HG03175 (cell line): ENCODE measurements at regions not wholly inside any gene's neighbourhood (a gene's known extent, or its start where the extent isn't known, plus 50 kb on each side); places are given as distances from the start of the nearest gene placed in this dataset.
"Not testable (repeated sequence)": the region's sequence is repeated elsewhere in the genome, so short reads cannot be mapped to it uniquely, and the experiment has no call there.

Experiments used
- ATAC-seq: cut with Tn5 transposase; IDR thresholded peaks from one replicate; pipeline ENCODE4 v1.9.1; 2021; ENCODE audit warnings: mild to moderate bottlenecking, moderate library complexity; ENCODE audit not compliant: unreplicated experiment

GRCh38 chr22:22296047-22296446 is 51.5 kb downstream of the VPREB1 start:
- ATAC-seq: not testable (repeated sequence)

- not testable (repeated sequence) for ATAC-seq
Observed at GRCh38 chr22:22297159-22297793, 52.7 kb downstream of the VPREB1 start.

GRCh38 chr22:22297794-22298653 is 53.4 kb downstream of the VPREB1 start:
- peak; percentile 74 for ATAC-seq

- ATAC-seq: not testable (repeated sequence)
Observed at GRCh38 chr22:22298654-22299009, 54.0 kb downstream of the VPREB1 start.

- not testable (repeated sequence) for ATAC-seq
Observed at GRCh38 chr22:22300511-22300910, 55.9 kb downstream of the VPREB1 start.

GRCh38 chr22:22300946-22301345 is 56.4 kb downstream of the VPREB1 start:
- not testable (repeated sequence) for ATAC-seq

- no peak for ATAC-seq
Observed at GRCh38 chr22:22316589-22316988, 72.0 kb downstream of the VPREB1 start.

- no peak for ATAC-seq
Observed at GRCh38 chr22:22318723-22319465, 74.3 kb downstream of the VPREB1 start.

GRCh38 chr22:22321743-22322611 is 77.4 kb downstream of the VPREB1 start:
- ATAC-seq: peak; percentile 79

GRCh38 chr22:22322792-22323191 is 78.2 kb downstream of the VPREB1 start:
- ATAC-seq: no peak

GRCh38 chr22:22327723-22328122 is 83.1 kb downstream of the VPREB1 start:
- no peak for ATAC-seq

- ATAC-seq: no peak
Observed at GRCh38 chr22:22329792-22330191, 85.2 kb downstream of the VPREB1 start.

- not testable (repeated sequence) for ATAC-seq
Observed at GRCh38 chr22:22335640-22336039, 91.1 kb downstream of the VPREB1 start.

- not testable (repeated sequence) for ATAC-seq
Observed at GRCh38 chr22:22336333-22336732, 91.7 kb downstream of the VPREB1 start.

GRCh38 chr22:22338778-22339177 is 94.2 kb downstream of the VPREB1 start:
- not testable (repeated sequence) for ATAC-seq

- ATAC-seq: no peak
Observed at GRCh38 chr22:22341736-22342135, 97.2 kb downstream of the VPREB1 start.

- no peak for ATAC-seq
Observed at GRCh38 chr22:22342697-22343580, 98.4 kb downstream of the VPREB1 start.

- ATAC-seq: no peak
Observed at GRCh38 chr22:22343581-22344296, 99.2 kb downstream of the VPREB1 start.

GRCh38 chr22:22344430-22344829 is 99.8 kb downstream of the VPREB1 start:
- ATAC-seq: no peak
